CD14-positive monocyte (primary cell): ENCODE measurements at regions not wholly inside any gene's neighbourhood (a gene's known extent, or its start where the extent isn't known, plus 50 kb on each side); places are given as distances from the start of the nearest gene placed in this dataset.

Experiments
- DNase-seq, 3 donors: peaks; one replicate each; pipeline ENCODE4 v3.0.0-alpha.2; 2011 to 2022
- H2AFZ ChIP-seq: 2 replicates; pipeline ENCODE4 v1.6.0; 2012; ENCODE audit warnings: mild to moderate bottlenecking, low read depth, low read length, inconsistent platforms; ENCODE audit not compliant: insufficient read depth, poor library complexity, severe bottlenecking
- H3K27ac ChIP-seq, 2 donors: 1 replicate in 1 of 2; 2 replicates in 1 of 2; pipeline ENCODE4 v1.5.1; 2012 to 2013; ENCODE audit warnings: low read length in 2 of 2, control low read depth in 1 of 2, inconsistent platforms in 1 of 2, low read depth in 1 of 2, mild to moderate bottlenecking in 1 of 2
- H3K27me3 ChIP-seq, 2 donors: one replicate each; pipeline versions ENCODE4 v1.6.0 to v1.6.1; 2011 to 2013; ENCODE audit warnings: low read length in 2 of 2; ENCODE audit not compliant: control insufficient read depth in 2 of 2, insufficient read depth in 2 of 2
- H3K36me3 ChIP-seq, 2 donors: replicated peaks in 1 of 2; 1 replicate in 1 of 2; 2 replicates in 1 of 2; pipeline versions ENCODE4 v1.5.1 to v1.6.1; 2012 to 2013; ENCODE audit warnings: low read length in 2 of 2, control low read depth in 1 of 2, inconsistent platforms in 1 of 2, mild to moderate bottlenecking in 1 of 2; ENCODE audit not compliant: insufficient read depth in 2 of 2, control insufficient read depth in 1 of 2
- H3K4me1 ChIP-seq, 2 donors: 1 replicate in 1 of 2; 2 replicates in 1 of 2; pipeline versions ENCODE4 v1.5.1 to v1.6.1; 2012 to 2013; ENCODE audit warnings: low read length in 2 of 2, control low read depth in 1 of 2, inconsistent platforms in 1 of 2, mild to moderate bottlenecking in 1 of 2, moderate library complexity in 1 of 2; ENCODE audit not compliant: insufficient read depth in 2 of 2, control insufficient read depth in 1 of 2
- H3K4me2 ChIP-seq: replicated peaks from 2 replicates; pipeline ENCODE3; 2012; ENCODE audit warnings: low read length, moderate library complexity, mild to moderate bottlenecking; ENCODE audit not compliant: poor library complexity, severe bottlenecking; ENCODE audit errors: extremely low read depth
- H3K4me3 ChIP-seq, 3 experiments: fragments of 200-600 bp in 1 of 3; sonication (generic) in 1 of 3; replicated peaks in 1 of 3; 1 replicate in 2 of 3; 2 replicates in 1 of 3; pipeline ENCODE4 v1.5.1; 2011 to 2013; ENCODE audit warnings: low read length in 3 of 3, mild to moderate bottlenecking in 3 of 3, control low read depth in 2 of 3, low read depth in 2 of 3, inconsistent platforms in 1 of 3, moderate library complexity in 1 of 3
- H3K79me2 ChIP-seq: 2 replicates; pipeline ENCODE4 v1.6.0; 2012; ENCODE audit warnings: mild to moderate bottlenecking, control low read depth, inconsistent platforms, low read length, moderate library complexity; ENCODE audit not compliant: insufficient read depth
- H3K9ac ChIP-seq: 2 replicates; pipeline ENCODE4 v1.6.0; 2017; ENCODE audit warnings: low read length, mild to moderate bottlenecking; ENCODE audit not compliant: insufficient read depth, poor library complexity, severe bottlenecking
- H3K9me3 ChIP-seq, 2 donors: replicated peaks in 1 of 2; 1 replicate in 1 of 2; 2 replicates in 1 of 2; pipeline versions ENCODE4 v1.5.1 to v1.6.1; 2012 to 2013; ENCODE audit warnings: low read length in 2 of 2, control low read depth in 1 of 2; ENCODE audit not compliant: control insufficient read depth in 1 of 2, insufficient read depth in 1 of 2
- H4K20me1 ChIP-seq: 2 replicates; pipeline ENCODE4 v1.6.0; 2012; ENCODE audit warnings: mild to moderate bottlenecking, low read length, control low read depth, moderate library complexity; ENCODE audit not compliant: insufficient read depth
- H3K27ac Mint-ChIP-seq, 7 donors: one replicate each; pipeline ENCODE4 v1.8.0; 2020; ENCODE audit warnings: mild to moderate bottlenecking in 7 of 7, mixed read lengths in 7 of 7, moderate library complexity in 6 of 7, inconsistent platforms in 2 of 7
- H3K27me3 Mint-ChIP-seq, 3 donors: one replicate each; pipeline ENCODE4 v1.8.0; 2021 to 2022; ENCODE audit warnings: low read depth in 3 of 3, mild to moderate bottlenecking in 3 of 3, mixed read lengths in 3 of 3, moderate library complexity in 3 of 3, inconsistent platforms in 1 of 3
- H3K36me3 Mint-ChIP-seq, 2 donors: one replicate each; pipeline ENCODE4 v1.8.0; 2020; ENCODE audit warnings: mixed read lengths in 2 of 2, inconsistent platforms in 1 of 2, mild to moderate bottlenecking in 1 of 2
- H3K4me1 Mint-ChIP-seq: one replicate; pipeline ENCODE4 v1.8.0; 2020; ENCODE audit warnings: mild to moderate bottlenecking, mixed read lengths
- H3K4me3 Mint-ChIP-seq, 2 donors: one replicate each; pipeline ENCODE4 v1.8.0; 2020; ENCODE audit warnings: mild to moderate bottlenecking in 2 of 2, mixed read lengths in 2 of 2, moderate library complexity in 1 of 2
- H3K9me3 Mint-ChIP-seq, 7 donors: one replicate each; pipeline ENCODE4 v1.8.0; 2020 to 2022; ENCODE audit warnings: mixed read lengths in 7 of 7, mild to moderate bottlenecking in 6 of 7, moderate library complexity in 6 of 7, inconsistent platforms in 2 of 7
- CTCF ChIP-seq: fragments of 200-600 bp; IDR thresholded peaks from one replicate; pipeline ENCODE4 v1.8.0; 2022; ENCODE audit warnings: antibody characterized with exemption, mild to moderate bottlenecking
- WGBS: methylation state at CpG from one replicate; pipeline ENCODE4 v1.1.5; 2013; ENCODE audit warnings: missing lambda C conversion rate; ENCODE audit not compliant: insufficient coverage; 5-methylcytosine and 5-hydroxymethylcytosine counted together
- intact Hi-C, 2 donors: fragments of 100-400 bp; cut with micrococcal nuclease; formaldehyde crosslinking; loops; one replicate each; pipeline versions ENCODE4 v1.15.0 to v1.15.1; 2023

- Histone ChIP-seq H2AFZ (no peak overlapping the region), H3K27me3 (no peaks in the 10 kb centered on the region), H3K4me2 (no peak overlapping the region), H3K79me2 (no peaks in the 10 kb centered on the region), H3K4me3 (no peak overlapping the region), H3K9ac (no peak overlapping the region), H3K27ac (no peak overlapping the region), H3K36me3 (no peaks in the 10 kb centered on the region), H3K9me3 (no peaks in the 10 kb centered on the region), H4K20me1 (no peaks in the 10 kb centered on the region), H3K4me1 (peaks cover 2% of the 10 kb centered on the region in 2 donors)
- H3K27ac Mint-ChIP-seq = no peak overlapping the region
- DNase-seq = no peak
- no peak overlapping the region for H3K4me3 Mint-ChIP-seq
- peaks cover 5% of the 10 kb centered on the region for H3K4me1 Mint-ChIP-seq
- no peak for TF ChIP-seq CTCF
- H3K36me3 Mint-ChIP-seq = no peaks in the 10 kb centered on the region
- intact Hi-C loops = no loop called here
- no peaks in the 10 kb centered on the region for H3K9me3 Mint-ChIP-seq
- 85% methylated on average over 5 of the region's 7 CpGs for WGBS
- H3K27me3 Mint-ChIP-seq = peaks cover 0 to 3% (median 0%) of the 10 kb centered on the region in 3 donors
Measured at GRCh38 chr2:204150721-204151120, 214.2 kb downstream of the ICOS start.

- H3K4me1 ChIP-seq = no peaks in the 10 kb centered on the region
- no peak overlapping the region for H3K4me2 ChIP-seq
- Mint-ChIP-seq H3K4me1 (peaks cover 2% of the 10 kb centered on the region), H3K27me3 (peaks cover 0 to 3% (median 0%) of the 10 kb centered on the region in 3 donors), H3K4me3 (no peak overlapping the region), H3K36me3 (no peaks in the 10 kb centered on the region), H3K9me3 (peaks cover 0 to 2% (median 0%) of the 10 kb centered on the region in 7 donors), H3K27ac (no peak overlapping the region)
- DNase-seq = no peak
- no peak overlapping the region for H3K27ac ChIP-seq
- no peak overlapping the region for H3K4me3 ChIP-seq
- intact Hi-C loops = no loop called here
- no peaks in the 10 kb centered on the region for H3K9me3 ChIP-seq
- no peaks in the 10 kb centered on the region for H3K79me2 ChIP-seq
- no peaks in the 10 kb centered on the region for H4K20me1 ChIP-seq
- H3K36me3 ChIP-seq = no peaks in the 10 kb centered on the region
- H2AFZ ChIP-seq = no peak overlapping the region
- H3K9ac ChIP-seq = no peak overlapping the region
- H3K27me3 ChIP-seq = no peaks in the 10 kb centered on the region
- 100% methylated on average over 1 of the region's 3 CpGs for WGBS
- no peak for TF ChIP-seq CTCF
Measured at GRCh38 chr2:204152616-204153015, 216.1 kb downstream of the ICOS start.
